ENCODE measurements at regions not wholly inside any gene's neighbourhood (a gene's known extent, or its start where the extent isn't known, plus 50 kb on each side); places are given as distances from the start of the nearest gene placed in this dataset.
"Not testable (repeated sequence)": the region's sequence is repeated elsewhere in the genome, so short reads cannot be mapped to it uniquely, and the experiment has no call there.

DNA sequence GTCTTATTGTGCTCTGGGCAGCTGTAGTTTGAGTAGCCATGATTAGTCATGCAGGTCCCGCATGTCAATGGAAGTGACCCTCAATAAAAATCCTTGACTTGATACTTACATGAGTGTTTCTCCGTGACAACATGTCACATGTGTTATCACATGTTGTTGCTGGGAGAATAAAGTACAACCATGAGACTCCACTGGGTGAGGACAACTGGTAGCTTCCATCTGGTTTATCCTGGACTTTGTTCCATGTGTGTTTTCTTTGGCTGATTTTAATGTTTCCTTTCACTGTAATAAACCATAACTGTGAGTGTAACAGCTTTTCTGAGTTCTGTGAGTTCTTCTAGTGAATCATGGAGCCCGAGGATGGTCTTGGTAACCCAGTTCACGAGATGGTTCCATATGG is 63.1 kb upstream of the NDN start:
- DNase-seq (ENCODE audit: low read depth), result no peak

DNA sequence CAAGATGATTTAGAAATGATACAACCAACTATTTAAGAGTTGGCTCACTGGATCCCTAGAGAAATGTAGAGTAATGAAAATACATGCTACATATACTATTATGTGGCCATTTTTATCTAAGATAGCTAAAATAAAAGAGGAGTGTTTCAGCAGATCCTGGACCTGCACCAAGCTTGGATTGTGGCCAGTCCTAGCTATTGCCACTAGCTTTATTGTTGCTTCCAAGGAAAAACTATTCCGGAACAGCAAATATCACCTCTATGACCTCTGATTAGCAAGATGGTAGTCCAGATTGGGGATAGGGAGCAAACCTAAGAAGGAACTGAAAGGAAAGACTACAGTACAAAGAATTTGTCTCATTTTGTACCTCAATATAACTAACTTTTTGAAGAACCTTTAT is 63.7 kb upstream of the NDN start:
- DNase-seq (ENCODE audit: low read depth), result no peak

DNA sequence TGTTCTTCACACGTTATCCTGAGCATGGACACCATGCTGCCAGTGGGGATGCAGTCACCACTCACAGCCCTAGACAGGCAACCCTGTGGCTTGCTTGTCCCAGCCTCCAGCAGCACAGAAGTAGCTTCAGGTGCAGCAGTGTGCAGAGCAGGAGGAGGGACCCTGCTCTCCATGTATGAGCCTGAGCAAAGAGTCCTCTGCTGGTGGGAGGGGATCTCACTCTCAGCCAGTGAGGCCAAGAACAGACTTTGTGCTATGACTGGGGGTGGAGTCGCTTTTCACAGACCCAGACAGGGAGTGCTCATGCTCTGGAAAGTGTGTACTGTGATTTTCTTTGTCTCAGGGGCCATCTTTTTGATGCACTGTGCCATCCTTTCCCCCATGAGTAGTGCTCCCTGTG is 66.1 kb upstream of the NDN start:
- no peak for DNase-seq (ENCODE audit: low read depth)

DNA sequence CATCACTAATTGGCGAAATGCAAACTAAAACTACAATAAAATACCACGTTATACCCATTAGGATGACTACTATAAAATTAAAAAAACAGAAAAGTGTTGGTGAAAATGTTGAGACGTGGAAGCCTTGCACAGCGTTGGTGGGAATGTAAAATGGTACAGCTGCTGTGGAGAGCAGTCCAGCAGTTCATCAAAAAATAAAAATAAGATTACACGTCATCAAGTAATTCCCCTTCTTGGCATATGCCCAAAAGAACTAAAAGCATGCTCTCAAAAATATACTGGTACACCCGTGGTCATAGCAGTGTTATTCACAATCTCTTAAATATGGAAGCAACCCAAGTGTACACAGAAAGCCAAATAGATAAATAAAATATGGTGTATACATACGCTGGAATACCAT is 71.8 kb upstream of the NDN start:
- DNase-seq (ENCODE audit: low read depth), result no peak

DNA sequence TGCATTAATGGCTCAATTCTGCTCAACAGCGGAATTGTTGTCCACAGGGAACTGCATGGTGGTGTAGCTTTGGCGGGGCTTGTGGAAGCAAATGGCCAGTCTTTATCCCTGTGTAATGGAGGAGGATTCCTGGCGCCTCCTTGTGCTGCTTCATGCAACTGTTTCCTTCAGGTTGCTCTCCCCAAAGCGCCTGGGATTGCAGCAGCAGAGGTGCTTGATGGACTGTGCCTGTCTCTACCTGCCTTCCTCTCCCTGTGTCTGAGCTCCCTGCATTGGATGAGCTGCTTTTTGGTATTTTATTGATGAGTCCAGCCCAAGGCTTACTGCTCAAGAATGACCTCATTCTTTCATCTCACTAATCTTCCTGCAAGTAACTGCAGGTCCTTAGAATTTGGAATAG is 72.9 kb upstream of the NDN start:
- no peak for DNase-seq (ENCODE audit: low read depth)

DNA sequence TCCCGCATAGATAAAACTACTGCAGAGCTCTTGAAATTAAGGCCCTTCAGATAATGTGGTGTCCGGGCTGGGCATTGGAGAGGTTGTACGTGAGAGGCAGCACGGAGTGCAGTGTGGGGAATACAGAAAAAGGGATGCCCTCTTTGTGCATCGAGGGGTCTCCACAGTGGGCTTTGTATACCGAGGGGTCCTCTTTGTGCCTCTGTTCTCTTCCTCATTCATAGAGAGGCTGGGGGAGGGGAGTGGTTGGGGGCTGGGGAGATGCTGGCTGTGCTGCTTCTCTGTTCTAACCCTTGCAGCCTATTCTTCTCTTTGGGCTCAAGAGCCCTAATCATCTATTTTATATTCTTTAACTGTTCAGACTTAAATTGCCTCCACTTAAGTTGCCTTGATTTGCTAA is 74.3 kb upstream of the NDN start:
- no peak for DNase-seq (ENCODE audit: low read depth)

DNA sequence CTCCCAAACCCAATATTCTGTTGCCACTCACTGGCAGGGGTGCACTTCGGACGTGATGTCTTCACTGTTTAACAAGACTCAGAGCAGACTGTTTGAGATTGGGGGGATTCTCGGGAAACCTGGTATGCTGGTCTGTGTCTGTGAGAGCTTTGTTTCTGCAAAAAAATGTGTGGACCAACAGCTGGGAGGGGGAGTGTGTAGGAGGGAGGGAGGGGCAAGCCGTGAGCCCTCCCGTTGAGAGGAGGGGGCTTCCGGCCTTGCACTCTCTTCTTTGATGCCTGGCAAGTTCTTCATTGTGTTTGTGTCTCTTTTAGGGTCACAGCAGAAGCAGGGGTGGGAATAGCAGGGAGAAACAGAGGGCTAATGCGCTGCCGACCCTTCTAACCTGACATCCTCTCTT is 74.9 kb upstream of the NDN start:
- DNase-seq (ENCODE audit: low read depth), result no peak

DNA sequence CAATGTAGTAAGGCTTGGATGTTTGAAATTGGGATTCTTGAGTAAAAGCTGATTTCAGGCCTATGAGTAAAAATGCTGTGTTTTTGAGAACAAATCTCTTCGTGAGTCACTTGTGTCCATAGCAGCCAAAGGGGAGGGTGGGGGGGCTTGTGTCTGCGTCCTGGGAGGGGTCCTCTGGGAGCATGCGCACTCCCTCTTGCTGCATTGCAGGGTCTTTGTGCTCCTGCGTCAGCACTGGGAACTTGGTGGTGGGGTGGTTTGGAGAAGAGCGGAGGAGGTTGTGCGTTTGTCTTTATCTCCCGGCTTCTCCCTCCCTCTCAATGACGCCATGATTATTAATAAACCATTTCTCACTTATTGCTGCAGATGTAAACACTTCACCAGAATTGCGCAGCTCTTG is 75.9 kb upstream of the NDN start:
- no peak for DNase-seq (ENCODE audit: low read depth)

DNA sequence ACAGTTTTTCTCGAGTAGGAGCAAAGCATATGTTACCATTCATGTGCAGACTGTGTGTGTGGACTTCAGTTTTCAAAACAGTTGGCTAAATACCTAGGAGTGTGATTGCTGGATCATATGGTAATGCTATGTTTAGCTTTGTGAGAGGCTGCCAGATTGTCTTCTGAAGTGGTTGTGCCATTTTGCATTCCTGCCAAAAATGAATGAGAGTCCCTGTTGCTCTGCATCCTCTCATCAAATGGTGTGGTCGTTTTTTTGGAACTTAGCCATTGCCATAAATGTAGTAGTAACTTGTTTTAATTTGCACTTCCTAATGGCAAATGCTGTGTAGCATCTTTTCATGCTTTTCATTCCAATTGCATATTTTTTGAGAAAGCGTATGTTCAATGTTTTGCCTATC is 77.2 kb upstream of the NDN start:
- DNase-seq (ENCODE audit: low read depth), result no peak

DNA sequence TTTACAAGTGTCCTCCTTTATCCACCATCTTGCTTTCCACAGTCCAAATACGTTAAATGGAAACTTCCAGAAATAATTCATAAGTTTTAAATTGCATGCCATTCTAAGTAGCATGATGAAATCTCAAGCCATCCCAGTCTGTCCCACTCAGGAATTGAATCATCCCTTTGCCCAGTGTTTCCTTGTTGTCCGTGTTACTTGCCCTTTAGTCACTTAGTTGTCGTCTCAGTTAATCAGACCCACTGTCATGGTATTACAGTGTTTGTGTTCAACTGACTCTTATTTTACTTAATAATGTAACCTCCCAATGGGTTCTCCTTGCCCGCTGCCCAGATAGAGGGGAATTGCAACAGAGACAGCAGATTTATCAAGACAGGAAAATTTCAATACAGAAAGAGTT is 77.6 kb upstream of the NDN start:
- DNase-seq (ENCODE audit: low read depth), result no peak

DNA sequence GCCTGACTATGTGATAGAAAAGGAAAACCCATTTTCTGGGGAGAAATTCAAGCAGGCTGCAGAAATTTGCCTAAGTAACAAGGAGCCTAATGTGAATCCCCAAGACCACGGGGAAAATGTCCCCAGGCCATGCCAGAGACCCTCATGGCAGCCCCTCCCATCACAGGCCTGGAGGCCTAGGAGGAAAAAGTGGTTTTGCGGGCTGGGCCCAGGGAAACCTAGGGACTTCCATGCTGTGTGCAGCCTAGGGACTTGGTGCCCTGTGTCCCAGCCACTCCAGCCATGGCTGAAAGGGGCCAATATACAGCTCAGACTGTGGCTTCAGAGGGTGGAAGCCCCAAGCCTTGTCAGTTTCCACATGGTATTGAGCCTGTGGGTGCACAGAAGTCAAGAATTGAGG is 79.7 kb upstream of the NDN start:
- DNase-seq (ENCODE audit: low read depth), result not testable (repeated sequence)

DNA sequence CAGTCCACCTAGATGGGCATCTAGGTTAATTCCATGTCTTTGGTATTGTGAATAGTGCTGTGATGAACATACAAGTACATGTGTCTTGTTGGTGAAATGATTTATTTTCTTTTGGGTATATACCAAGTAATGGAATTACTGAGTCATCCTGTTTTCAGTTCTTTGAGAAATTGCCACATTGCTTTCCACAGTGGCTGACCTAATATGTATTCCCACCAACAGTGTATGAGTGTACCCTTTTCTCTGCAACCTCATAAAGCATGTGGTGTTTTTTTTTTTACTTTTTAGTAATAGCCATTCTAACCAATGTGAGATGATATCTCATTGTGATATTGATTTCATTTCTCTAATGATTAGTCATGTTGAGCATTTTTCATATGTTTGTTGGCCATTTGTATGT is 86.0 kb upstream of the NDN start:
- no peak for DNase-seq (ENCODE audit: low read depth)

DNA sequence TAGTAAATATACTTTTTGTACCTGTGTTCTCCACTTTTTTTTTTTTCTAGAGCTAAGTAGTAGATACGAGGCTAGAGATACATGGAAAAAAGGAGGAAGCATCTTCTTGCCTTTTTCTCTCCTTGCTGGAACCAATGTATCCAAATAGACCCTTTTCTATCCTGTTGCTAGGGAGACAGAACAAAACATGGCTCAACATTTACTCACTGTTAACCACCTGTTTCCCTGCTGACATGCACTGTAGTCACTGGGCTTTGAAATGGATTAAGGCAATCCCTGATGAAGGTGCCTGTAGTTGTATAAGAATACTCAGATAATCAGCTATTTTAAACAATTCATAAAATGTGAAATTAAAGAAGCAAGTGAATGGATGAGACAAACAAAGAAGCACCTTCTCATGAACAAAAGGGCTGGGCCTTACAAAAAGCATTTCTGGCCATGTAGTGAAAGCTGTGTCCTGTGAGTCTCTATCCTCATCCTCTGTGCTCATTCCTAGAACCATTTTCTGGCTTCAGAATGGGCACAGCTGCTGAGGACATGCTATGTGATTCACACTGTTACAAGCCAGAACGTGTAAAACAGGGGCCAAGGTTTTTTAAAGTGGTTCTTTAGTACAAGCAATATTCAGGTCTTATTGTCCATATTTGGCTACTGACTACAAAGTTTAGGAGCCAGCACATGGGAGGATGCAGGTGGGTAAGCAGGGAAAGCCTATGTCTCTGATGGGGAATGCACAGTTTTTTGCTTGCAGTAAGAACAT is 100.4 kb upstream of the NDN start:
- DNase-seq (ENCODE audit: low read depth), result no peak

DNA sequence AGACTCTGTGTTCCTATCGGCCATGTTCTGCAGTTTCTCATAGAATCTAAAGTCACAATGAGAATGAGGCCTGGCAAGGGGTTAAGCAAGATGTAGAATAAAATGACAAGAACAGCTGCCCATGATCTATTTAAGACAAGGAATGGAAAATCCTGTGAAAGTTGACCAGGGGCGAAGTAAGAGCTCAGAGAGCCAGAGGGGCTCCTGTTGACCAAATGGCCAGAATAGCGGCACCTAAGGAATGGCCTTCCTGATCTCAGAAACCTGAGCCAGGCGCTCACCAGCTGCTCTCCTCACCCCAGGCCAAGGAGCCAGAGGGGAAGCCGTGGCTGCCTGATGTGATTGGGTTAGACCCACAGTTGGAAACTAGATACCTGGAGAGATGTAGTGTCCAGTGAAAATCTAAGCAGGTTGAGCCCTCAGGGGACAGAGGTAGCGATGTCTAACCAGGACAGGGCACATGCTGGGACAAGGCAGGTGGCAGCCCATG is 106.1 kb upstream of the NDN start:
- no peak for DNase-seq (ENCODE audit: low read depth)

DNA sequence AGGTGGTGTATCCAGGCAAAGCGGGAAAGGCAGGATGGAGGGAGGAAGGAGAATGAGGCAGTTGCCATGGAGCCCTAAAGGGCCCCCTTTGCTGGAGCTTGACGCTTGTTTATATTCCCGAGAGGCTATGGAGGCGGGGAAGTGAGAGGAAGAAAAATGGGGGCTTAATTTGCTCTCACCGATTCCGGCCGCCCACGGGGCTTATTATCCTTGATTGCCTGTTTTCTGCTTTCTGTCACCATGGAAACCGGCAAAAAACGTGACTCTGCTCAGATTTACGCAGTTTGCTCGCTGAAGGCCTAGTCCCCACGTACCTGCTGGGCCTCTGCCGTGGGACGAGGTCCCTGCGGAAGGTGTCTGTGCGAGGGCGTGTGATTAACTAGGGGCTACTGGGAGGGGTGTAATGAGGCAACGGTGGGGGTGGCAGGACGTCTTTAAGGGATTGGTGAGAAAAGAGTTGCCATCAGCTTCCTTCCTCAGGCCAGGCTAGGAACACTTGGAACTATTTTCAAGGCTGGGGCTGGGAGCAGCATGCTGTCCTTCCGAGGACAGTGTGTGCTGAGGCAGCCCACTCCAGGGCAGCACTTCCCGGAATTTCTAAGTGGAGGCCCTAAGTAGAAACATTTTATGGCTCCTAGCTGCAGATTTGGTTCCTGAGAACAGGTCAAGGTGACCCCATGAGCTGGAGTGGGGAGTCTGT is 110.8 kb upstream of the NDN start:
- no peak for DNase-seq (ENCODE audit: low read depth)

DNA sequence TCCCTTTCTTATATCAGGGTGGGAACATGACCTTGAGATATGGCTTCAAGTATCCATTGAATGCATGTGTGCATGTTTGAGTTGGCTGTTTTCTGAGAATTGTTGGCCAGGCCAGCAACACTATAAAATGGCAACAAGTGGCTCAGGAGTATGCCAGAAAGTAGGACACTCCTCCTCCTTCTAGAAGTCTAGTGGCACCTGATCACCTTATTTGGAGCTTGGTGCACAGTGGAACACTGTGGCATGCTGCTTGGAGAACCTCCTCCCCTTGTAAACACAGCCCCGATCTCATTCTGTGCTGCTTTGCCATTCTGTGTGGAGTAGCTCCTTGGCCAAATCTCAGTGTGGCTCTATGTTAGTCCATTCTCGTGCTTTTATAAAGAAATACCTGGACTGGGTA is 114.8 kb upstream of the NDN start:
- no peak for DNase-seq (ENCODE audit: low read depth)

DNA sequence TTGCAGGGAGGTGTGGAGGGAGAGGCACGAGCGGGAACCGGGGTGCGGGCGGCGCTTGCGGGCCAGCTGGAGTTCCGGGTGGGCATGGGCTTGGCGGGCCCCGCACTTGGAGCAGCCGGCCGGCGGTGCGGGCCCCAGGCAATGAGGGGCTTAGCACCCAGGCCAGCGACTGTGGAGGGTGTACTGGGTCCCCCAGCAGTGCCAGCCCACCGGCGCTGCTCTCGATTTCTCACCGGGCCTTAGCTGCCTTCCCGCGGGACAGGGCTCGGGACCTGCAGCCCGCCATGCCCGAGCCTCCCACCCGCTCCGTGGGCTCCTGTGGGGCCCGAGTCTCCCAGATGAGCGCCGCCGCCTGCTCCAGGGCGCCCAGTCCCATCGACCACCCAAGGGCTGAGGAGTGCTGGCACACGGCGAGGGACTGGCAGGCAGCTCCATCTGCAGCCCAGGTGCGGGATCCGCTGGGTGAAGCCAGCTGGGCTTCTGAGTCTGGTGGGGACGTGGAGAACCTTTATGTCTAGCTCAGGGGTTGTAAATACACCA is 115.9 kb upstream of the NDN start:
- DNase-seq (ENCODE audit: low read depth), result not testable (repeated sequence)

DNA sequence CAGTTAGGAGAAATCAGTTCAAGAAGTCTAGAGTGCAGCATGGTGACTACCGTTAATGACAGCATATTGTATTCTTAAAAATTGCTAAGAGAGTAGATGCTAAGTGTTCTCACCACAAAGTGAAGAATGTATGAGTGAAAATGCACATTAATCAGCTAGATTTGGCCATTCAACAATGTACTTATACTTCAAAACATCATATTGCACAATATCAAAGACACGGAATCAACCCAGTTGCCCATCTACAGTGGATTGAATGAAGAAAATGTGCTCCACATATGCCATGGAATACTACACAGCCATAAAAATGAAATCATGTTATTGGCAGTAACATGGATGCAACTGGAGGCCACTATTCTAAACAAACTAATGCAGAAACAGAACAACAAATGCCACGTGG is 119.9 kb upstream of the NDN start:
- no peak for DNase-seq (ENCODE audit: low read depth)

DNA sequence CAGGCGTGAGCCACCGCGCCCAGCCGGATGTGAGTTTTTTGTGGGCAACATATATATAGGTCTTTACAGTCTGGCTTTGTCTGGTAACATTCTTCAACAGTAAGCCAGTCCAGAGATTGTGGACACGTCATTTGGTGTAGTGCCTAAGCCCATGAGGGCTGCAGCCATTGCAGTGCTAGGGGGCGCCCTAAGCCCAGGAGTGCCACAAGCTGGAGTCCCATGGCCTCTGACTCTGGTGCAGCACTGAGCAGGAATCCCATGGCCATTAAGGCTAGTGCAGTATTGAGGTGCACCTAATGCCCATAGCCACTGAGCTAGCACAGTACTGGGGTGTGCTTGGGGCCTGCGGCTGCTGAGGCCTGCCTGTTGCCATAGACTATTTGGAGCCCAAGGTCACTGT is 136.4 kb upstream of the NDN start:
- no peak for DNase-seq (ENCODE audit: low read depth)

DNA sequence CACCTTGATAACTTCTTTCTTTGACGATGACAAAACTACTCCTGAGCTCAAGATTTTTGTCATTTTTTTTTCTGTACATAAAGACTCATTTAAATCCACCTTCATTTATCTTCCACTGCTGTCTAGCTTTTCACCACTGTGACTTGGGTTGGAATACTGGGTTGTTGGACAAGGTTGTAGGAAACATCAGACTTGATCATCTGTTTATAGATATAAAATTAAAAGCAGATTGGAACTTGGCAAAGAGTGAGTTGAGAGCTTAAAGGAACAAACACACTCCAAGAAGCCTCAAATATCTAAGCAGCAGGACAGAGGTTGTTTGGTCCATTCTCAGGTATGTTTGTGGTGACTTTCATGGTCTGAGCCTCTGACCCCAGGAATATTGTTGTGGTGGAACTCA is 141.7 kb upstream of the NDN start:
- DNase-seq (ENCODE audit: low read depth), result no peak

DNA sequence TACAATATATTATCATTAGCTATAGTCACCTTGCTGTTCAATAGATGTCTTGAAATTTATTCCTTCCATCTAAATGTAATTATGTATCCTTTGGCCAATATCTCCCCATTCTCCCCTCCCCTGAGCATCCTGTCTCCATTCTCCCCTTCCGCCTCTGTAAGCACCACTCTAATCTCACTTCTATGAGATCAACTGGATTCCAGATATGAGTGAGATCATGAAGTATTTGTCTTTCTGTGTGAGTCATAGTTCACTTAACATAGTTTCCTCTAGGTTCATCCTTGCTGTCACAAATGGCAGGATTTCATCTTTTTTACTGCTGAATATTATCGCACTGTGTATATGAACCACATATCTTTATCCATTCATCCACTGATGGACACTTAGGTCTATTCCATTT is 148.8 kb upstream of the NDN start:
- DNase-seq (ENCODE audit: low read depth), result no peak

DNA sequence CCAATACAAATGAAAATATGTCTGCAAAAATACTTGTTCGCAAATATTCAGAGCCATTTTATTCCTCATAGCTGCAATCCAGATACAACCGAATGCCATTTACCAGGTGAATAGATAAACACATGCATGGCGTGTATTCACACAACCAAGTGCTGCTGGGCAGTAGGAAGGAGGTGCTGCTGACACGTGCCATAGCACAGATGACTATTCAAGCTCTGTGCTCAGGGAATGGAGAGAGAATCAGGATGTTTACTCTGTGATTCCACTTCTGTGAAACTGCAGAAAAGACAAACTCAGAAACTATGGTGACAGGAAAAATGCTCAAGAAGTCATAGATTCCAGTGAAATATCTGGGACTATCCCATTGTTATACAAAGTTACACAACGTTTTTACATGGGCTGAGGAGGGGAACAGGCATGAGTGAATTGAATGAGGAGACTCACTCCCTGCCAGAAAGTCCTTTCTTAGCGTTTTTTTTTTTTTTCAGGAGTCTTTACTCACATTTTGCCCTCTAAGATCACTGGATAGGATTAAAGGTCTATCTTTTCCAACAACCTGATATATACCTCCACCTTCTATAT is 152.9 kb upstream of the NDN start:
- no peak for DNase-seq (ENCODE audit: low read depth)

DNA sequence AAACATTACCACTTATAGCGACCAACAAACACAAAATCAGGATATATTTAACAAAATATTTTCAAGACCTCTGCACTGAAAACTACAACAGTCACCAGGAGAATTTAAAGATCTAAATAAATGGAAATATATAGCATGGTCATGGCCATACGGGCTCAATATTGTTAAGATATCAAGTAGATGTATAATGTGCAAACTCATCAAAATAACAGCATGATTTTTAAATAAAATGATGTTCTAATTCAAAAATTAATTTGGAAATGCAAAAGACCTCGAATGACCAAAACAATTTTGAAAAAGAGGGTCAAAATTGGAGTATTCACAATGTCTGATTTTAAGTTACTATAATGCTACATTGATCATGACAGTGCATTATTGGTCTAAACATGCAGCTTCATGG is 159.1 kb upstream of the NDN start:
- no peak for DNase-seq (ENCODE audit: low read depth)

Measured in LHCN-M2 (cell line).